Limb (tissue), 2 donors: ENCODE measurements at regions not wholly inside any gene's neighbourhood (a gene's known extent, or its start where the extent isn't known, plus 50 kb on each side); places are given as distances from the start of the nearest gene placed in this dataset.
A peak's percentile ranks its signal among the peaks of the same experiment; 100 is the strongest.
"Not testable (repeated sequence)": the region's sequence is repeated elsewhere in the genome, so short reads cannot be mapped to it uniquely, and the experiment has no call there.

Source experiments
- DNase-seq, 2 donors: peaks; one replicate each; pipeline ENCODE4 v3.0.0-alpha.2; 2016; ENCODE audit errors: extremely low spot score in 2 of 2

- no peak for DNase-seq
Measured at GRCh38 chr17:54353789-54354525, 531.2 kb downstream of the KIF2B start.

GRCh38 chr17:54361073-54361472, 538.3 kb downstream of the KIF2B start:
- not testable (repeated sequence) for DNase-seq

GRCh38 chr17:54368906-54369305, 531.7 kb upstream of the TOM1L1 start:
- no peak for DNase-seq

DNA sequence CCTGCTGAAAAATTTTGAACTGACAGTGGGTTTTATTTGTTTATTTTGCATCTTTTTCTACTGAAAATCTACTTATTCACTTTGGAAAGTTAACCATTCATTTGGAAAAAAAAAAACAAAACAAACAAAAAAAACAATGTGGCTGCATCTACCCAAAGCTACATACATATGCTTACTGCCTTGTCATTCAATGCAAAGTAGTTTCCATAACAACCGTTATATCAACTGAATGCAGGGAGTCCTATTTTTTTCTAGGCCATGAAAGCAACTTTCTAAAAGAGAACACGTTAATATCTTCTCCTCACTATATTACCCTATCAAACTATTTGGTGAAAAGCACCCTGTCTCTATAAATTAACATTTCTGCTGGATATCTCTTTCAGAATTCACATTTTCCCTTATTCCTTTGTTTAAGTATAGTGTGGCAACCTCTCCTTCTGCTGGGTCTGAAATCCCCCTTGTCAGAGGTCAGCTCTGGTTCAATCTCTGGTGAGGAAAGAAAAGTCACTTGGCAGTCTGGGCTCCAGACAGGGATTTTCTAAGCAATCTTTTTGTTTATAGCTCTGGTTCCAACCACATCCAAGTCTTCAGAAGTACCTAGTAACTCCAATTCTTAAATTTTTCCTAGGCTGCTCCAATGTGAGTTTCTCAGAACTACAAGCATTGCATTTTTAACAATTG, 528.4 kb upstream of the TOM1L1 start:
- no peak for DNase-seq

DNA sequence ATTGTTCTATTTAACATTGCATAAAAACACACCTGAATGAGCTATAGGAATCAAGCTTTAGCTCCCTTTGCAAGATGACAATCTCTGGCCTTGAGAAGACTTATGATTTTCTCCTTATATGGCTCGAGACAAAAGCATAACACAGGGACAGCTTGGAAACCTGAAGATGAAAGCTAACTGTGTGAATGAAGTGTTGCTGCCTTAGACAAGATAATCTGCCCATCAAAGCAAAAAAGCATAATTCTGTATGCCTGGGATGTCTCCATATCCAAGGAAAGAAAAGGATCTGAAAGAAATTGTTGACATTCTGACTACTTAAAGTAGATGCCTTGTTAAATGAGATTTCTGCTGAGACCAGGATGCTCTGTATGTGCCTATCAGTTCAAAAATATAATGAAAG, 526.7 kb upstream of the TOM1L1 start:
- no peak for DNase-seq

DNA sequence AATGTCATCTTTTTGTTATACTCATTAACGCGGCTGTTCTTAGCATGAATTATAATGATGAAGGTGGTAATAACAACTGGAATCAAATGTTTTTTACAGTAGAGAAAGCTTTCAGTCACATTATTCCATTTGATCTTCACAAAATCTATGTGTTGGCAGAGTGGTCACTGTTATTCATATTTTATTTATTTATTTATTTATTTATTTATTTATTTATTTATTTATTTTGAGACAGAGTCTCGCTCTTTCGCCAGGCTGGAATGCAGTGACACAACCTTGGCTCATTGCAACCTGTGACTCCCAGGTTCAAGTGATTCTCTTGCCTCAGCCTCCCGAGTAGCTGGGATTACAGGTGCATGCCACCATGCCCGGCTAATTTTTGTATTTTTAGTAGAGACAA, 524.2 kb upstream of the TOM1L1 start:
- DNase-seq = not testable (repeated sequence)

DNA sequence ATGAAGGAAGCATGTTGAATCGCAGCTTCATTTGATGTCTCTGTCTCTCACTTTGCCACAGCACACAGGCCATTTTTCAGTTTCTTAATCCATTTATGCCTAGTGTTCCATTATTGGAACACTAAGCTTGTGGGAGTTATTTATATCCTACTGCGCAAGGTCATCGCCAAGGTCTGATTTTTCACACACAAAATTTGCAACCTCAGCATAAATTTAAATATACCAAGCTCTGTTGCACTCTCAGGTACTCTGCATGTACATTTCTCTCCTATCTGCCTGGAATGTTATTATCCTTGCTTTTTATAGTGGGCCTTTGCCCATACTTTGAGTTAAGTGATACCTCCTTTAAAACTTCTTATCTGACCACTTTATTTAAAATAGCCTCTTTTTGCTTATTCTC, 519.2 kb upstream of the TOM1L1 start:
- DNase-seq = no peak

GRCh38 chr17:54404259-54404658, 496.4 kb upstream of the TOM1L1 start:
- no peak for DNase-seq

- DNase-seq = no peak
Measured at GRCh38 chr17:54405826-54406225, 494.8 kb upstream of the TOM1L1 start.

DNA sequence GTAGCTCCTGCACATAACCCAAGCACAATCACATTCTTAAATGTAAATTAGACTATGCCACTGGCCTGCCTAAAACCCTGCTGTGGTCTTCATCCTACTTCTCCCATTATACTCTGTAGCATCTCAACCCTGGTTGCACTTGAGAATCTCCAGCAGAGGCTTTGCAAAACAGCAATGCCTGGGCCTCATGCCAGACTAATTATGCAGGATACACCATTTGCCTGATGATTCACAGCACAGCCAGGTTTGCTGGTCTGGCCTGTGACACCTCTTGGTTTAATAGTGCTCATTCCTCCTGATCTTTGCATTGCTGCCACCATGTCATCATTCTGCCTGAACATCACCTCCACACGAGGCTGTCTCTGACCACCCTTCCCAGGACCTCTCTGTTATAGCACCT, 491.9 kb upstream of the TOM1L1 start:
- DNase-seq = no peak

DNA sequence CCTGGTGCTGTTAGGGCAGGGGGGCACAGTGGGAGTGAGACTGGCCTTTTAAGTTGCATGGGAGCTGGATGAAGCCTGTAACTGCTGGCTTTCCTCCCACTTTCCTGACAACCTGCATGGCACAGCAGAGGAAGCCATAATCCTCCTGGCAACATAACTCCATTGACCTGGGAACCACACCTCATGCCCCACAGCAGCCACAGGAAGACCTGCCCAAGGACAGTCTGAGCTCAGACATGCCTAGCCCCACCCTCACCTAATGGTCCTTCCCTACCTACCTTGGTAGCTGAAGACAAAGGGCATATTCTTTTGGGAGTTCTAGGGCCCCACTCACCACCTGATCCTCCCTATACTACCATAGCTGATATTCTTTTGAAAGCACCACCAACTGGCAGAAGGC, 482.2 kb upstream of the TOM1L1 start:
- no peak for DNase-seq

DNA sequence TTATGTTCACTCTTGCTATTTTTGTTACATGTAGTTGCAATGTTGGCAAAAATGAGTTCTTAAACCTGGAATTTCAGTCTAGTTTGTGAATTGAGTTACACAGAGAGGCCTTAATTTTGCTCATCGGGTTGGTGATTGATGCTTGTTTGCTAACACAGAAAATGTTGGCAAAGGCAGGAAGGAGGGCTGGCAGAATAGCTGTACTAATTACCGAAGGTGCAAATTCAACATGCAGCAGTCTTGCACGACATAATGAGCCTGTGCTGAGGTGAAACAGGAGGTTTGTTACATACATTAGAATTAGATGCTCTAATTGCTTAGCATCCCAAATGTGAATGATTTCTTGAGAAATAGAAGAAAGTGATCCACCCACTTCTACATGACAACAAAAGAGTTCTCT, 475.0 kb upstream of the TOM1L1 start:
- DNase-seq = no peak

DNA sequence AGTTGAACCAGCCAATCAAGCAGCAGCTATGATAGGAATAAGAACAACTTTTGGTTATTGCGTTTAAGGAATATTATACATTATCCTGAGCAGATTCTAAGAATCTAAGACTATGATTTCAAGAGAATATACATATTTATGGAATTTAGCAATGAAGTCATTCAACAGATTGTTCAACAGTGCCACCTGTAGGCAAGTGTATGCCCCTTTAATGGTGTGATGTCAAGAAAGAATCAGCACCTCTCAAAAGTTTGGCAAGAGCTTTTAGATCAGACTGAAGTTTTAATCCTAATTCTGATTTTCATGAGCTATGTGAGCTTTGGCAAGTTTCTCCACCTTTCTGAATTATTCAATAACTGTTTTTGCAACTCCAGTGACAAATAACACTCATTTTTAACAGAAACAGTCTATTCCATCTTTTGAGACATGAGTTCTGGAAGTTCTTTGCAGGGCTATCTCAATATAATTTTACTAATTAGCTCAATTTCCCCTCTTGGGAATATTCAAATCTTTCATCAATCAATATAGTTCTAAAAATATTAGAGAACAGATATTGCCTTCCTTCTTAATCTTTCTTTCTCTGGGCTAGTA, 474.3 kb upstream of the TOM1L1 start:
- DNase-seq = peak in 1 of 2 donors; percentile 18

- no peak for DNase-seq
Measured at GRCh38 chr17:54435966-54436365, 464.7 kb upstream of the TOM1L1 start.

DNA sequence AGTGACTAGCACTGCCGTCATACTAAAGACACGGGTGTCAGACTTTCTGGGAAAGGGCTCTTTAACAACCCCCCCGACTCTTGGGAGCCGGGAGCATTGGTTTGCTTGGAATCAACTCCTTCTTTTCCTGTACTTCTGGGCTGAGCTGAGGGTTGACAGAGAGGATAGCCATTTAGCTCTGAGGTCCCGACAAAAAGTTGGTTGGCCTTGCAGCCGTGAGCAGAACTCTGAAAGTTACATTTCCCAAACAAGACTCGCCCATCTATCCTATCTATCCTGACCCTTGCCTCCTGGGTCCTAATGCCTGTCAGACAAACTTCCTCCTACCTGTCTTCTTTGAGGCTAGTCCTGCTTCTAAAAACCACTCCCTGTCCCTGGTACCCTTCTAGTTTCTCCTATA, 460.8 kb upstream of the TOM1L1 start:
- no peak for DNase-seq

DNA sequence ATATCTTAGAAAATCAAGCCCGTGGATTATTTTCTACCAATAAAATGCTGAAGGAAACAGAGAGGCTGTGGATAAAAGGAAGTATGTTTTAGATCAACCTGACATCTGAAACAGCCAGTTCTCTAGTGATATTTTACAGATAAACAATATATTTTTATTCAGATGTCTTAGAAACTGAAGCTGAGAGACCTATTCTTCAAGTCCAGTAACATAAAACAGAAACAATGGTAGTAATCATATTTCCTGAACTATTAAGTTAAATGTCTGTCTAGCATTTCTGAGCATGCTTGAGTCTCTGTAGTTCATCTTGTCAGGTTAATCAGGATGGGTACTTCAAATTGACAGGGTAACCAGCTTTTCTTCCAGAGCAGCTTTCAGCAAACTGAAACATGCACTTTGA, 449.6 kb upstream of the TOM1L1 start:
- no peak for DNase-seq

GRCh38 chr17:54452666-54453348, 447.8 kb upstream of the TOM1L1 start:
- DNase-seq = no peak

- DNase-seq = no peak
Measured at GRCh38 chr17:54455251-54455868, 445.3 kb upstream of the TOM1L1 start.

- not testable (repeated sequence) for DNase-seq
Measured at GRCh38 chr17:54465443-54465842, 435.2 kb upstream of the TOM1L1 start.

DNA sequence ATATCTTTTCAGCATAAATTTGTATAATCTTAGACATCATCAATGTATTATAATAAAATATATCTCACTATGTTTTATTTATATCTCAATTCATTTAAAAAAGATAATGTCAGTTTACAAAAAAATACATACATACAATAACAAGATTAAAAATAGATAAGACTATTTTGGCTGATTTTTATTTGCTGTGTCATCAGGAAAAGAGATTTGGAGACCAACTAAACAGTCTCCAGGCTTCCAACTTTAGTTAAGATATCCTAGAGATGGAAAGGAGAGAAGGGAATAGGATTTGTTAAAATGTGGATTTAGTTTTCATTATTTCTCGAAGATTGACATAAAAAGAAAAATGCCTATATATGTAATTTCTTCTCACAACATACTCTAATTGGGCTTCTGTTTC, 433.8 kb upstream of the TOM1L1 start:
- no peak for DNase-seq

- DNase-seq = no peak
Measured at GRCh38 chr17:54482843-54483242, 417.8 kb upstream of the TOM1L1 start.

DNA sequence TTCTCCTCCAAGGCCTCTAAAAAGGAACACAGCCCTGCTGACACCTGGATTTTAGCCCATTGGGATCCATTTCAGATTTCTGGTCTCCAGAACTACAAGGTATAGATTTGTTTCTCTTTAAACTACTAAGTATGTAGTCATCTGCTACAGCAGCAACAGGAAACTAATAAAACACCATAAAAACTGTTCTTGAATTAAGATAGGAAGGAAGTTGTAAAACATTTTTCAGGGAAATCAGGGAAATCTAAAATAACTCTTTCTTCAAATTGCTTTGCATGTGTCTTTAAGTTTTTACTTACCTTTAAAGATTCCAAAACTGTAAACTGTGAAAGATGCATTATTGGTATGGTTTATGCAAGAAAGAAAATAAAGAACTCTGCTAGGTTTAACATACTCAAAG, 407.0 kb upstream of the TOM1L1 start:
- DNase-seq = no peak
